K562 (cell line): ENCODE measurements at regions not wholly inside any gene's neighbourhood (a gene's known extent, or its start where the extent isn't known, plus 50 kb on each side); places are given as distances from the start of the nearest gene placed in this dataset.

Experiments
- ATAC-seq: fragments of 200-7000 bp; cut with Tn5 transposase; 3 replicates; pipeline ENCODE4 v1.9.1; 2020; ENCODE audit warnings: moderate library complexity
- BruUV-seq: library from RNA; stranded (reverse); fragments of 400-500 nt; replicated peaks from 2 replicates; lab custom pipeline; 2021; lab: Mats Ljungman, UMichigan
- CTCF ChIA-PET: fragments of 300-600 bp; formaldehyde crosslinking; extraction: SDS; loops from one replicate; lab custom pipeline; 2021; ENCODE audit warnings: low intra/inter-chr PET ratio; lab: Yijun Ruan, JAX
- POLR2A ChIA-PET: fragments of 300-600, 350-650 bp; sonication (Branson Sonifier 250); formaldehyde crosslinking; extraction: SDS; loops from one replicate; lab custom pipeline; 2021; ENCODE audit warnings: antibody characterized with exemption, inconsistent platforms; lab: Yijun Ruan, JAX
- DNase-seq, 4 experiments: peaks; one replicate each; pipeline versions ENCODE4 v3.0.0 to v3.0.0-alpha.2; 2011 to 2018; ENCODE audit warnings: low spot score in 3 of 4, mixed read lengths in 3 of 4; ENCODE audit errors: extremely low read depth in 1 of 4
- FAIRE-seq: peaks from 2 replicates; lab custom pipeline; 2011; peaks lifted over from hg19 to GRCh38; lab: Jason Lieb, UNC
- H2AFZ ChIP-seq: 2 replicates; pipeline ENCODE4 v1.6.0; 2011; ENCODE audit warnings: low read depth, low read length, control low read depth, inconsistent platforms
- H3K27ac ChIP-seq: fragments of 200-600 bp; 3 replicates; pipeline ENCODE4 v1.8.0; 2011; ENCODE audit warnings: low read depth, mild to moderate bottlenecking, control low read depth, inconsistent platforms, low read length, moderate library complexity, mixed read lengths; ENCODE audit errors: extremely low read depth
- H3K27me3 ChIP-seq, 2 experiments: fragments of 300-600 bp in 1 of 2; 2 replicates in 1 of 2; 3 replicates in 1 of 2; pipeline versions ENCODE4 v1.6.0 to v1.8.0; 2011; ENCODE audit warnings: inconsistent platforms in 2 of 2, low read length in 2 of 2, mild to moderate bottlenecking in 1 of 2, mixed read lengths in 1 of 2, moderate library complexity in 1 of 2; ENCODE audit not compliant: control insufficient read depth in 2 of 2, insufficient read depth in 2 of 2
- H3K36me3 ChIP-seq: fragments of 300-600 bp; 3 replicates; pipeline ENCODE4 v1.8.0; 2011; ENCODE audit warnings: mild to moderate bottlenecking, low read length, inconsistent platforms; ENCODE audit not compliant: control insufficient read depth, insufficient read depth
- H3K4me1 ChIP-seq, 2 experiments: fragments of 200-600 bp in 1 of 2; replicated peaks in 1 of 2; 2 replicates in 1 of 2; 3 replicates in 1 of 2; pipeline versions ENCODE4 v1.5.1 to v1.8.0; 2011; ENCODE audit warnings: inconsistent platforms in 2 of 2, low read length in 2 of 2, mild to moderate bottlenecking in 1 of 2, mixed read lengths in 1 of 2, moderate library complexity in 1 of 2; ENCODE audit not compliant: control insufficient read depth in 2 of 2, insufficient read depth in 2 of 2
- H3K4me2 ChIP-seq: 2 replicates; pipeline ENCODE4 v1.6.1; 2011; ENCODE audit warnings: low read length, control low read depth, inconsistent platforms, mixed read lengths; ENCODE audit not compliant: insufficient read depth
- H3K4me3 ChIP-seq: fragments of 200-600 bp; sonication (generic), shearing (Covaris generic); 2 replicates; pipeline ENCODE4 v1.5.1; 2016; ENCODE audit warnings: control low read depth, inconsistent platforms
- H3K79me2 ChIP-seq: fragments of 200-600 bp; 3 replicates; pipeline ENCODE4 v1.8.0; 2011; ENCODE audit warnings: low read length, inconsistent platforms; ENCODE audit not compliant: control insufficient read depth, insufficient read depth
- H3K9ac ChIP-seq, 2 experiments: 2 replicates each; pipeline versions ENCODE4 v1.6.0 to v1.6.1; 2011; ENCODE audit warnings: low read depth in 2 of 2, low read length in 2 of 2, control low read depth in 1 of 2, inconsistent platforms in 1 of 2, mild to moderate bottlenecking in 1 of 2, mixed read lengths in 1 of 2; ENCODE audit not compliant: insufficient read depth in 1 of 2
- H3K9me1 ChIP-seq: one replicate; pipeline ENCODE4 v1.6.0; 2011; ENCODE audit warnings: inconsistent platforms, mild to moderate bottlenecking, low read length, moderate library complexity; ENCODE audit not compliant: control insufficient read depth, insufficient read depth
- H3K9me3 ChIP-seq: replicated peaks from 2 replicates; pipeline ENCODE4 v1.5.1; 2011; ENCODE audit warnings: low read depth, low read length, inconsistent platforms; ENCODE audit not compliant: control insufficient read depth, insufficient read depth
- H4K20me1 ChIP-seq: replicated peaks from 2 replicates; pipeline ENCODE4 v1.6.1; 2011; ENCODE audit warnings: low read length, inconsistent platforms, mixed read lengths; ENCODE audit not compliant: control insufficient read depth, insufficient read depth
- BDP1 ChIP-seq: IDR thresholded peaks from 3 replicates; pipeline ENCODE4 v1.6.1; 2011; ENCODE audit not compliant: insufficient read length, insufficient read depth
- HDAC8 ChIP-seq: fragments of 450-650 bp; IDR thresholded peaks from 2 replicates; pipeline ENCODE4 v1.6.1; 2016; ENCODE audit warnings: mild to moderate bottlenecking, missing genetic modification characterization, moderate library complexity, missing compliant biosample characterization
- RBM39 ChIP-seq: fragments of 200-400 bp; formaldehyde crosslinking; optimal IDR thresholded peaks from 2 replicates; pipeline ENCODE3; 2018; ENCODE audit warnings: low read depth, low read length
- SIN3A ChIP-seq, 2 experiments: fragments of 150-350 bp in 1 of 2; IDR thresholded peaks; 2 replicates each; pipeline ENCODE4 v1.6.1; 2011 to 2016; ENCODE audit warnings: borderline replicate concordance in 2 of 2, low read depth in 2 of 2, low read length in 2 of 2, mild to moderate bottlenecking in 2 of 2, moderate library complexity in 2 of 2; ENCODE audit not compliant: control insufficient read depth in 1 of 2
- ZNF121 ChIP-seq: sonication (generic); formaldehyde crosslinking; conservative IDR thresholded peaks from 2 replicates; pipeline ENCODE4 v1.8.0; 2022; ENCODE audit warnings: missing genetic modification reagents
- WGBS: fragments of 100-300 bp; shearing (Covaris generic); methylation state at CpG from one replicate; pipeline ENCODE4 v1.1.6; 2016; ENCODE audit warnings: low coverage, mixed read lengths; ENCODE audit not compliant: insufficient coverage; ENCODE audit errors: missing lambda C conversion rate; 5-methylcytosine and 5-hydroxymethylcytosine counted together
- in situ Hi-C: fragments of 300-500 bp; cut with MboI; formaldehyde crosslinking; loops from 4 replicates; pipeline ENCODE4 v1.15.0; 2018; ENCODE audit warnings: inconsistent platforms, mixed read lengths
- intact Hi-C: fragments of 100-400 bp; cut with micrococcal nuclease; formaldehyde crosslinking; loops from 2 replicates; pipeline ENCODE4 v1.14.2; 2022

- Histone ChIP-seq H3K79me2 (no peaks in the 10 kb centered on the region), H2AFZ (no peak overlapping the region), H3K9me1 (no peaks in the 10 kb centered on the region), H3K9me3 (no peaks in the 10 kb centered on the region), H3K4me2 (no peak overlapping the region), H3K4me3 (no peak overlapping the region), H3K4me1 (no peaks in the 10 kb centered on the region), H3K9ac (no peak overlapping the region), H3K27me3 (no peaks in the 10 kb centered on the region), H3K36me3 (no peaks in the 10 kb centered on the region), H3K27ac (no peak overlapping the region), H4K20me1 (no peaks in the 10 kb centered on the region)
- BruUV-seq, result no TSS peak
- no peak for FAIRE-seq
- DNase-seq, result no peak
- ChIA-PET POLR2A (no interaction called here), CTCF (no interaction called here)
- ATAC-seq, result no peak
- TF ChIP-seq SIN3A (IDR thresholded peaks at IDR 0.05; ENCODE audit: borderline replicate concordance in 2 of 2, control insufficient read depth in 1 of 2, low read depth in 2 of 2, low read length in 2 of 2), result no peak
- TF ChIP-seq HDAC8 (tag), result no peak
- TF ChIP-seq BDP1, result no peak
- intact Hi-C loops, result no loop called here
- in situ Hi-C loops, result no loop called here
- under 1% methylated on average over 15 of the region's 25 CpGs for WGBS
These were observed 1141.8 kb downstream of the PCDH17 start for GRCh38 chr13:58773280-58773859.

- in situ Hi-C loops, result no loop called here
- Histone ChIP-seq H3K9me3 (no peaks in the 10 kb centered on the region), H3K4me2 (no peak overlapping the region), H3K27me3 (no peaks in the 10 kb centered on the region), H3K9ac (no peak overlapping the region), H3K36me3 (no peaks in the 10 kb centered on the region), H2AFZ (no peak overlapping the region), H3K9me1 (no peaks in the 10 kb centered on the region), H3K4me3 (no peak overlapping the region), H4K20me1 (no peaks in the 10 kb centered on the region), H3K4me1 (no peaks in the 10 kb centered on the region), H3K79me2 (no peaks in the 10 kb centered on the region), H3K27ac (no peak overlapping the region)
- ChIA-PET POLR2A (no interaction called here), CTCF (no interaction called here)
- ATAC-seq, result no peak
- TF ChIP-seq RBM39 (no peak), ZNF121 (no peak)
- BruUV-seq, result no TSS peak
- 7% methylated on average over 1 of the region's 1 CpG for WGBS
- intact Hi-C loops, result no loop called here
- FAIRE-seq, result no peak
- DNase-seq, result no peak
These were observed 1151.2 kb downstream of the PCDH17 start for GRCh38 chr13:58782736-58783135.
